Endothelial cell of umbilical vein (primary cell): ENCODE measurements at regions not wholly inside any gene's neighbourhood (a gene's known extent, or its start where the extent isn't known, plus 50 kb on each side); places are given as distances from the start of the nearest gene placed in this dataset.

Source experiments
- BruUV-seq: library from RNA; stranded (reverse); fragments of 400-500 nt; replicated peaks from 2 replicates; lab custom pipeline; 2021; lab: Mats Ljungman, UMichigan
- CTCF ChIA-PET: fragments of 300-600, 350-600 bp; sonication (Branson Sonifier 250); formaldehyde crosslinking; loops from one replicate; lab custom pipeline; 2021; ENCODE audit warnings: antibody characterized with exemption, inconsistent platforms; lab: Charles Lee
- POLR2A ChIA-PET: fragments of 300-600, 350-600 bp; sonication (Branson Sonifier 250); formaldehyde crosslinking; loops from one replicate; lab custom pipeline; 2021; ENCODE audit warnings: antibody characterized with exemption, inconsistent platforms; lab: Charles Lee
- DNase-seq: peaks from one replicate; pipeline ENCODE4 v3.0.0-alpha.2; 2011; ENCODE audit warnings: low read depth, low spot score
- FAIRE-seq: peaks from 2 replicates; lab custom pipeline; 2011; peaks lifted over from hg19 to GRCh38; lab: Jason Lieb, UNC
- H2AFZ ChIP-seq: 2 replicates; pipeline ENCODE4 v1.6.0; 2012; ENCODE audit warnings: low read depth, low read length, control low read depth, inconsistent platforms
- H3K27ac ChIP-seq: 2 replicates; pipeline ENCODE4 v1.5.1; 2011; ENCODE audit warnings: low read depth, mild to moderate bottlenecking, control low read depth, low read length, moderate library complexity; ENCODE audit not compliant: insufficient read depth
- H3K27me3 ChIP-seq, 2 experiments: 2 replicates each; pipeline versions ENCODE4 v1.6.0 to v1.6.1; 2011; ENCODE audit warnings: low read length in 2 of 2, mixed read lengths in 1 of 2; ENCODE audit not compliant: control insufficient read depth in 2 of 2, insufficient read depth in 2 of 2
- H3K36me3 ChIP-seq, 2 experiments: 2 replicates in 1 of 2; 3 replicates in 1 of 2; pipeline ENCODE4 v1.5.1; 2011; ENCODE audit warnings: low read length in 2 of 2, mild to moderate bottlenecking in 1 of 2, moderate library complexity in 1 of 2; ENCODE audit not compliant: control insufficient read depth in 2 of 2, insufficient read depth in 2 of 2; ENCODE audit errors: extremely low read depth in 1 of 2
- H3K4me1 ChIP-seq: 3 replicates; pipeline ENCODE4 v1.5.1; 2011; ENCODE audit warnings: mild to moderate bottlenecking, low read length; ENCODE audit not compliant: control insufficient read depth, insufficient read depth; ENCODE audit errors: extremely low read depth
- H3K4me2 ChIP-seq: 2 replicates; pipeline ENCODE4 v1.6.1; 2011; ENCODE audit warnings: low read length, control low read depth, mixed read lengths; ENCODE audit not compliant: insufficient read depth
- H3K4me3 ChIP-seq, 3 experiments: fragments of 200-600 bp in 1 of 3; sonication (generic), shearing (Covaris generic) in 1 of 3; replicated peaks in 1 of 3; 2 replicates each; pipeline ENCODE4 v1.5.1; 2011 to 2016; ENCODE audit warnings: control low read depth in 3 of 3, low read length in 3 of 3, mild to moderate bottlenecking in 2 of 3, inconsistent platforms in 1 of 3, low read depth in 1 of 3, moderate library complexity in 1 of 3; ENCODE audit not compliant: insufficient read depth in 1 of 3
- H3K79me2 ChIP-seq: 2 replicates; pipeline ENCODE4 v1.6.0; 2012; ENCODE audit warnings: low read length, inconsistent platforms; ENCODE audit not compliant: control insufficient read depth, insufficient read depth
- H3K9ac ChIP-seq: replicated peaks from 2 replicates; pipeline ENCODE3; 2011; ENCODE audit warnings: low read length, control low read depth; ENCODE audit not compliant: insufficient read depth; ENCODE audit errors: extremely low read depth
- H3K9me1 ChIP-seq: replicated peaks from 3 replicates; pipeline ENCODE4 v1.6.0; 2011; ENCODE audit warnings: mild to moderate bottlenecking, low read length; ENCODE audit not compliant: control insufficient read depth, insufficient read depth; ENCODE audit errors: extremely low read depth
- H3K9me3 ChIP-seq: replicated peaks from 2 replicates; pipeline ENCODE4 v1.5.1; 2012; ENCODE audit warnings: low read length, inconsistent platforms; ENCODE audit not compliant: control insufficient read depth, insufficient read depth
- H4K20me1 ChIP-seq: replicated peaks from 2 replicates; pipeline ENCODE3; 2011; ENCODE audit warnings: mild to moderate bottlenecking, low read length; ENCODE audit not compliant: control insufficient read depth, insufficient read depth; ENCODE audit errors: extremely low read depth
- EZH2 ChIP-seq: IDR thresholded peaks from 2 replicates; pipeline ENCODE4 v1.6.1; 2012; ENCODE audit warnings: borderline replicate concordance, low read depth, mild to moderate bottlenecking, moderate library complexity, low read length, inconsistent platforms; ENCODE audit not compliant: severe bottlenecking
- FOS ChIP-seq: IDR thresholded peaks from 2 replicates; pipeline ENCODE4 v1.6.1; 2011; ENCODE audit warnings: mild to moderate bottlenecking, low read length, moderate library complexity, borderline replicate concordance; ENCODE audit not compliant: insufficient read depth
- GATA2 ChIP-seq: IDR thresholded peaks from 2 replicates; pipeline ENCODE4 v1.7.0; 2011; ENCODE audit warnings: low read depth, mild to moderate bottlenecking, moderate library complexity, mixed read lengths, low read length; ENCODE audit not compliant: insufficient read length, insufficient read depth
- JUN ChIP-seq: IDR thresholded peaks from 2 replicates; pipeline ENCODE4 v1.6.1; 2011; ENCODE audit warnings: borderline replicate concordance, low read depth; ENCODE audit not compliant: insufficient read length, insufficient read depth
- MYC ChIP-seq: IDR thresholded peaks from one replicate; pipeline ENCODE4 v1.6.1; 2011; ENCODE audit warnings: mild to moderate bottlenecking, low read depth, low read length
- POLR2A ChIP-seq: IDR thresholded peaks from 2 replicates; pipeline ENCODE4 v1.6.1; 2012; ENCODE audit warnings: low read depth, mild to moderate bottlenecking, control low read depth, low read length
- POLR2AphosphoS5 ChIP-seq: IDR thresholded peaks from 2 replicates; pipeline ENCODE4 v1.6.1; 2012; ENCODE audit warnings: low read depth, mild to moderate bottlenecking, control low read depth, low read length, moderate library complexity; ENCODE audit not compliant: insufficient read depth
- dilution Hi-C: fragments of 300-500 bp; cut with MboI; formaldehyde crosslinking; loops from one replicate; pipeline ENCODE4 v1.15.0; 2019; ENCODE audit warnings: low sequenced_read_pairs; ENCODE audit not compliant: extremely low pct_ligation_motif_present
- intact Hi-C: fragments of 100-400 bp; cut with micrococcal nuclease; formaldehyde crosslinking; loops from one replicate; pipeline ENCODE4 v1.10.0; 2022
- TF ChIP-seq, protein P1 (sequence below): IDR thresholded peaks from 2 replicates; pipeline ENCODE4 v1.6.1; 2011; ENCODE audit not compliant: insufficient read depth, insufficient read length
- TF ChIP-seq, protein P2 (sequence below), 2 donors: IDR thresholded peaks; 1 replicate in 1 of 2; 2 replicates in 1 of 2; pipeline ENCODE4 v1.5.1; 2011; ENCODE audit warnings: low read length in 2 of 2, mild to moderate bottlenecking in 2 of 2, moderate library complexity in 2 of 2, control low read depth in 1 of 2, inconsistent platforms in 1 of 2, low read depth in 1 of 2; ENCODE audit not compliant: insufficient read depth in 1 of 2; ENCODE audit errors: extremely low read depth in 1 of 2

DNA sequence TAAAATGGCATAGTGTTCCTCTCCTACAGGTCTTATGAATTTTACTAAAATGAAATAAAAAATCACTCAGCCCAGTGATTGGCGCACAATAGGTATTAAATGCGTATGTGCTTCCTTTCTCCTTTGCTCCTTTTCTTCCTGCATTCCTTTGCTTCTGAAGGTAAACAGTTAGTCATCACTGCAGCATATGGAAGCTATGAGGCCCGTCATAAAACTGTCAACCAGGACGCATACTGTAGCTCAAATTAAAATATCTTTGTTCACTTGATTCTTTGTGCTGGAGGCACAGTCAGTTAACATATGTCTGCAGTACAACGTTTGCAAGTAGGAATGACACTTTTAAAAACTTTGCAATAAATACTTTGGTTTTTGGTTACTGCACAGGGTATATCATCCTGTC lies 374.7 kb downstream of the TCERG1L start:
- H3K27me3 ChIP-seq: no peaks in the 10 kb centered on the region
- BruUV-seq: no TSS peak
- no peak overlapping the region for H3K27ac ChIP-seq
- FAIRE-seq (no peak), DNase-seq (no peak)
- no peak overlapping the region for H3K4me2 ChIP-seq
- no peaks in the 10 kb centered on the region for H3K36me3 ChIP-seq
- no peaks in the 10 kb centered on the region for H4K20me1 ChIP-seq
- no peaks in the 10 kb centered on the region for H3K79me2 ChIP-seq
- no peak overlapping the region for H3K9ac ChIP-seq
- intact Hi-C loops (no loop called here), dilution Hi-C loops (no loop called here)
- no peak for TF ChIP-seq GATA2
- no peak for TF ChIP-seq MYC
- TF ChIP-seq, protein P1, sequence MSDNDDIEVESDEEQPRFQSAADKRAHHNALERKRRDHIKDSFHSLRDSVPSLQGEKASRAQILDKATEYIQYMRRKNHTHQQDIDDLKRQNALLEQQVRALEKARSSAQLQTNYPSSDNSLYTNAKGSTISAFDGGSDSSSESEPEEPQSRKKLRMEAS: no peak
- no peak for TF ChIP-seq JUN
- TF ChIP-seq, protein P2, sequence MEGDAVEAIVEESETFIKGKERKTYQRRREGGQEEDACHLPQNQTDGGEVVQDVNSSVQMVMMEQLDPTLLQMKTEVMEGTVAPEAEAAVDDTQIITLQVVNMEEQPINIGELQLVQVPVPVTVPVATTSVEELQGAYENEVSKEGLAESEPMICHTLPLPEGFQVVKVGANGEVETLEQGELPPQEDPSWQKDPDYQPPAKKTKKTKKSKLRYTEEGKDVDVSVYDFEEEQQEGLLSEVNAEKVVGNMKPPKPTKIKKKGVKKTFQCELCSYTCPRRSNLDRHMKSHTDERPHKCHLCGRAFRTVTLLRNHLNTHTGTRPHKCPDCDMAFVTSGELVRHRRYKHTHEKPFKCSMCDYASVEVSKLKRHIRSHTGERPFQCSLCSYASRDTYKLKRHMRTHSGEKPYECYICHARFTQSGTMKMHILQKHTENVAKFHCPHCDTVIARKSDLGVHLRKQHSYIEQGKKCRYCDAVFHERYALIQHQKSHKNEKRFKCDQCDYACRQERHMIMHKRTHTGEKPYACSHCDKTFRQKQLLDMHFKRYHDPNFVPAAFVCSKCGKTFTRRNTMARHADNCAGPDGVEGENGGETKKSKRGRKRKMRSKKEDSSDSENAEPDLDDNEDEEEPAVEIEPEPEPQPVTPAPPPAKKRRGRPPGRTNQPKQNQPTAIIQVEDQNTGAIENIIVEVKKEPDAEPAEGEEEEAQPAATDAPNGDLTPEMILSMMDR (IDR thresholded peaks at IDR 0.05; ENCODE audit: extremely low read depth in 1 of 2, insufficient read depth in 1 of 2, low read depth in 1 of 2, low read length in 2 of 2): no peak
- TF ChIP-seq EZH2: no peak
- TF ChIP-seq POLR2A: no peak
- TF ChIP-seq FOS: no peak
- no peak for TF ChIP-seq POLR2AphosphoS5
- ChIA-PET CTCF (no interaction called here), POLR2A (no interaction called here)
- no peak overlapping the region for H2AFZ ChIP-seq
- no peak overlapping the region for H3K4me3 ChIP-seq
- peaks cover 7% of the 10 kb centered on the region for H3K9me3 ChIP-seq
- H3K9me1 ChIP-seq: no peaks in the 10 kb centered on the region
- no peaks in the 10 kb centered on the region for H3K4me1 ChIP-seq
